ENCODE measurements at regions not wholly inside any gene's neighbourhood (a gene's known extent, or its start where the extent isn't known, plus 50 kb on each side); places are given as distances from the start of the nearest gene placed in this dataset.
"Not testable (repeated sequence)": the region's sequence is repeated elsewhere in the genome, so short reads cannot be mapped to it uniquely, and the experiment has no call there.

GRCh38 chrX:155728335-155728734 is 115.6 kb upstream of the TMLHE start:
- not testable (repeated sequence) for H3K36me3 ChIP-seq, H3K27me3 ChIP-seq, DNase-seq, H3K9me3 ChIP-seq, H3K4me3 ChIP-seq

GRCh38 chrX:155718972-155719586 is 106.3 kb upstream of the TMLHE start:
- no peaks in the 10 kb centered on the region for H3K27me3 ChIP-seq
- H3K9me3 ChIP-seq: no peaks in the 10 kb centered on the region

GRCh38 chrX:155715141-155715540 is 102.4 kb upstream of the TMLHE start:
- no peak for DNase-seq
- Histone ChIP-seq H3K27me3 (no peaks in the 10 kb centered on the region; the same call in 1 of the 2 replicates), H3K4me3 (no peak overlapping the region), H3K36me3 (no peaks in the 10 kb centered on the region), H3K9me3 (no peaks in the 10 kb centered on the region; the same call in 1 of the 2 replicates)

More at GRCh38 chrX:155718972-155719586, 106.3 kb upstream of the TMLHE start:
- Histone ChIP-seq H3K36me3 (no peaks in the 10 kb centered on the region), H3K4me3 (no peak overlapping the region)
- DNase-seq: no peak

GRCh38 chrX:155695419-155695818 is 82.7 kb upstream of the TMLHE start:
- H3K9me3 ChIP-seq: no peaks in the 10 kb centered on the region
- H3K27me3 ChIP-seq: no peaks in the 10 kb centered on the region
- H3K4me3 ChIP-seq: no peak overlapping the region
- DNase-seq: no peak
- no peaks in the 10 kb centered on the region for H3K36me3 ChIP-seq

- Histone ChIP-seq H3K4me3 (no peak overlapping the region), H3K27me3 (no peaks in the 10 kb centered on the region), H3K9me3 (no peaks in the 10 kb centered on the region), H3K36me3 (no peaks in the 10 kb centered on the region)
- no peak for DNase-seq
Measured at GRCh38 chrX:155694649-155695048, 81.9 kb upstream of the TMLHE start.

- H3K9me3 ChIP-seq: no peaks in the 10 kb centered on the region
- H3K36me3 ChIP-seq: no peaks in the 10 kb centered on the region
- no peaks in the 10 kb centered on the region for H3K27me3 ChIP-seq
- H3K4me3 ChIP-seq: no peak overlapping the region
- DNase-seq: no peak
Measured at GRCh38 chrX:155682834-155683233, 70.1 kb upstream of the TMLHE start.

- no peaks in the 10 kb centered on the region for H3K27me3 ChIP-seq
- DNase-seq: no peak
- no peaks in the 10 kb centered on the region for H3K36me3 ChIP-seq
- H3K4me3 ChIP-seq: no peak overlapping the region
- no peaks in the 10 kb centered on the region for H3K9me3 ChIP-seq
Measured at GRCh38 chrX:155679715-155680114, 67.0 kb upstream of the TMLHE start.

- no peak overlapping the region for H3K4me3 ChIP-seq
- no peaks in the 10 kb centered on the region for H3K36me3 ChIP-seq
- no peaks in the 10 kb centered on the region for H3K9me3 ChIP-seq
- no peaks in the 10 kb centered on the region for H3K27me3 ChIP-seq
- no peak for DNase-seq
Measured at GRCh38 chrX:155673338-155673737, 60.6 kb upstream of the TMLHE start.

GRCh38 chrX:155666741-155667140 is 54.0 kb upstream of the TMLHE start:
- Histone ChIP-seq H3K9me3 (no peaks in the 10 kb centered on the region), H3K36me3 (no peaks in the 10 kb centered on the region), H3K27me3 (no peaks in the 10 kb centered on the region), H3K4me3 (no peak overlapping the region)
- DNase-seq: no peak

All from MG63 (cell line).